ENCODE measurements at regions not wholly inside any gene's neighbourhood (a gene's known extent, or its start where the extent isn't known, plus 50 kb on each side); places are given as distances from the start of the nearest gene placed in this dataset.

DNA sequence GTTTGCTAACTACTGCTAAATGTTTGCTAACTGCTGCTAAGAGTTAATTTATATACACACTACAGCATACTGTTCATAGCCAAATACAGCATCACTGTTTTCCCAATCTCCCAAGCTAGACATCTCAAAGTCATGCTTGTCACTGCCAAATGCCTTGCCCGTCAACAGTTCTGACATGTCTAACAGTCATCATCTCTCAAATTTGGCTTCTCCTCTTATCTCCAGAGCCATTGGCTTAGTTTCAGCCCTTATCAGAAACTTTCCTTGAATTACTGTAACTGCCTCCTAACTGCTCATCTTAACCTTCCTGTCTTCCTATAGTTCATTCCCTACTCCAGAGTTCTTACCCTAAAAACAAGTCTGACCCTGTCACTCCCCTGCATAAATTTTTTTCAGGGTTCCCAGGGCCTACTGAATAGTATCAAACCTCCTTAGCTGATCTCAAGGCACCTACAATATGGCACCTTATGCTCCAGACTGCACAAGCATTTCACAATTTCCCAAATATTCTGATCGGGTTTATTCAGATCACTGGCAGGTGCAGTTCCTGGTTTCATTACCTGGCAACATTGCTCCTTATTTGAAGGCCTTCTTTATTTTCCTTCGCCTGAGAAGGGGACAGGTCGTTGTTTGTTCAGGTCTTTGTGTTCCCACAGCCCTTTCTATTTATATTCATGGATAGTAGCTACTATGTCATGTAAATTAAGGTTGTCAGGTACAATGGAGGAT, 55.9 kb upstream of the ANKRD55 start:
- no peak for DNase-seq

- DNase-seq: no peak
These were observed 53.1 kb upstream of the ANKRD55 start for GRCh38 chr5:56286015-56286884.

DNA sequence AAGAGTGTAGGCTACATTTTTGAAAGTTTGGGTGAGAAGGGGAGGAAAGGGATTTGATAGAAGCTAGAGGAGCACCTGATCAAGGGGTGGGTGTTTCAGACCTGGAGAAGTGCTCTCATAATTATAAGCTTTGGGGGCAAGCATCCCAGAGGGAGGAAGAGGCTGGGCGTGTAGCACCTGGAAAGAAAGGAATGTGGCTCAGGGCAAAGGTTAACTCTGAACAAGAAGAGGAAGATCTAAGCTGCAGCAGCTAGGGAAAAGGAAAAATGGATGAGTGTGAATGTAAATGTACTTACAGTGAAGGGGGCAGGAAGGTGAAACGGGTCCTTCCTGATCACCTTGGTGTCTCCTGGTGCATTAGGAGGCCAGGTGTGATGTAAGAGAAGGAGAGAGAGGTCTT, 49.8 kb upstream of the ANKRD55 start:
- no peak for DNase-seq
